ENCODE measurements at regions not wholly inside any gene's neighbourhood (a gene's known extent, or its start where the extent isn't known, plus 50 kb on each side); places are given as distances from the start of the nearest gene placed in this dataset.

- no peak for TF ChIP-seq CTCF (IDR thresholded peaks at IDR 0.05; ENCODE audit: poor library complexity)
- TF ChIP-seq EZH2 (IDR thresholded peaks at IDR 0.05; ENCODE audit: borderline replicate concordance), result no peak
- no peak for TF ChIP-seq EZH2phosphoT487 (IDR thresholded peaks at IDR 0.05; ENCODE audit: low read depth, severe bottlenecking, unreplicated experiment)
These were observed 351.5 kb upstream of the EMCN start for GRCh38 chr4:100869276-100869675.
